Hepatocyte (in vitro differentiated cells): ENCODE measurements at regions not wholly inside any gene's neighbourhood (a gene's known extent, or its start where the extent isn't known, plus 50 kb on each side); places are given as distances from the start of the nearest gene placed in this dataset.

ENCODE experiments used
- DNase-seq: peaks from one replicate; pipeline ENCODE4 v3.0.0-alpha.2; 2016; ENCODE audit warnings: low spot score
- H2AFZ ChIP-seq: fragments of 200-600 bp; sonication (generic); 2 replicates; pipeline ENCODE4 v1.6.0; 2016; ENCODE audit warnings: antibody characterized with exemption, mild to moderate bottlenecking
- H3K27ac ChIP-seq: fragments of 200-600 bp; sonication (generic); 2 replicates; pipeline ENCODE4 v1.5.1; 2016; ENCODE audit warnings: mild to moderate bottlenecking
- H3K27me3 ChIP-seq: fragments of 200-600 bp; sonication (generic); 2 replicates; pipeline ENCODE4 v1.6.1; 2016
- H3K36me3 ChIP-seq: fragments of 200-600 bp; sonication (generic); replicated peaks from 2 replicates; pipeline ENCODE4 v1.5.1; 2016; ENCODE audit warnings: low read depth; ENCODE audit not compliant: insufficient read depth
- H3K4me1 ChIP-seq: fragments of 200-600 bp; sonication (generic); 2 replicates; pipeline ENCODE4 v1.5.1; 2016; ENCODE audit warnings: mild to moderate bottlenecking, moderate library complexity; ENCODE audit not compliant: insufficient read depth
- H3K4me2 ChIP-seq: fragments of 200-600 bp; sonication (generic); 2 replicates; pipeline ENCODE4 v1.6.0; 2016
- H3K4me3 ChIP-seq: fragments of 200-600 bp; sonication (generic); 2 replicates; pipeline ENCODE4 v1.5.1; 2016; ENCODE audit warnings: mild to moderate bottlenecking
- H3K79me2 ChIP-seq: fragments of 200-600 bp; sonication (generic); 2 replicates; pipeline ENCODE4 v1.6.0; 2017; ENCODE audit warnings: mild to moderate bottlenecking
- H3K9me2 ChIP-seq: fragments of 200-600 bp; sonication (generic); replicated peaks from 2 replicates; pipeline ENCODE4 v1.6.0; 2017; ENCODE audit warnings: mild to moderate bottlenecking; ENCODE audit not compliant: insufficient read depth
- H3K9me3 ChIP-seq: fragments of 200-600 bp; sonication (generic); 2 replicates; pipeline ENCODE4 v1.5.1; 2016; ENCODE audit warnings: low read depth, mild to moderate bottlenecking
- H4K20me1 ChIP-seq: fragments of 200-600 bp; sonication (generic); 2 replicates; pipeline ENCODE4 v1.6.0; 2016; ENCODE audit warnings: mild to moderate bottlenecking; ENCODE audit not compliant: insufficient read depth, poor library complexity, severe bottlenecking
- EZH2 ChIP-seq: fragments of 200-600 bp; sonication (generic); IDR thresholded peaks from 2 replicates; pipeline ENCODE4 v1.6.1; 2016; ENCODE audit warnings: antibody characterized with exemption, mild to moderate bottlenecking, borderline replicate concordance
- EZH2phosphoT487 ChIP-seq: fragments of 200-600 bp; sonication (generic); IDR thresholded peaks from one replicate; pipeline ENCODE4 v1.6.1; 2018; ENCODE audit warnings: antibody characterized with exemption, mild to moderate bottlenecking, low read depth, moderate library complexity; ENCODE audit not compliant: unreplicated experiment, severe bottlenecking
- WGBS: methylation state at CpG from one replicate; pipeline ENCODE4 v1.1.6; 2016; ENCODE audit warnings: low lambda C conversion rate; ENCODE audit errors: missing lambda C conversion rate; 5-methylcytosine and 5-hydroxymethylcytosine counted together
- TF ChIP-seq, protein P1 (sequence below): fragments of 200-600 bp; sonication (generic); IDR thresholded peaks from 2 replicates; pipeline ENCODE4 v1.5.1; 2016; ENCODE audit warnings: antibody characterized with exemption, mild to moderate bottlenecking; ENCODE audit not compliant: poor library complexity

DNA sequence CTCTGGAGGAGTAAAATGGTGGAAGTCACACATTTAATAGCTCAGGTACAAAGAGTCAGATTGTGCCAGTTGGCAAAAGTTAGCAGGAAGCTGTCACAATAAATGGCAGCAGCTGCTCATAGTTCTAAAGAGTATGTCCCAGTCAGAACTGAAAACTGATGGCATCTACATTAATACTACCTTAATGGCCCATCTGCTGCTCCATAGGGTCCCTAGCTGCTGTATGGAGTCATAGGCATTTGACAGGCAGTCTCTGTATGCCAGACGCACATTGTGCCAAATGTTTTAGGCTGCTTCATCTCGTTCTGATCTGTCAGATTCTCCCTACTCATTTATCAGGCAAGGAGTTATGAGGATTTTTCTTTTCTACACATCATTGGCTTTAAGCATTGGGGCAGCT lies 515.8 kb upstream of the ARRDC3 start:
- H3K4me3 ChIP-seq, result no peak overlapping the region
- H3K4me1 ChIP-seq, result no peaks in the 10 kb centered on the region
- no peak overlapping the region for H3K27ac ChIP-seq
- H3K36me3 ChIP-seq, result no peaks in the 10 kb centered on the region
- H3K9me2 ChIP-seq, result no peaks in the 10 kb centered on the region
- H3K27me3 ChIP-seq, result no peaks in the 10 kb centered on the region
- DNase-seq, result no peak
- H3K4me2 ChIP-seq, result no peak overlapping the region
- H4K20me1 ChIP-seq, result no peaks in the 10 kb centered on the region
- TF ChIP-seq, protein P1, sequence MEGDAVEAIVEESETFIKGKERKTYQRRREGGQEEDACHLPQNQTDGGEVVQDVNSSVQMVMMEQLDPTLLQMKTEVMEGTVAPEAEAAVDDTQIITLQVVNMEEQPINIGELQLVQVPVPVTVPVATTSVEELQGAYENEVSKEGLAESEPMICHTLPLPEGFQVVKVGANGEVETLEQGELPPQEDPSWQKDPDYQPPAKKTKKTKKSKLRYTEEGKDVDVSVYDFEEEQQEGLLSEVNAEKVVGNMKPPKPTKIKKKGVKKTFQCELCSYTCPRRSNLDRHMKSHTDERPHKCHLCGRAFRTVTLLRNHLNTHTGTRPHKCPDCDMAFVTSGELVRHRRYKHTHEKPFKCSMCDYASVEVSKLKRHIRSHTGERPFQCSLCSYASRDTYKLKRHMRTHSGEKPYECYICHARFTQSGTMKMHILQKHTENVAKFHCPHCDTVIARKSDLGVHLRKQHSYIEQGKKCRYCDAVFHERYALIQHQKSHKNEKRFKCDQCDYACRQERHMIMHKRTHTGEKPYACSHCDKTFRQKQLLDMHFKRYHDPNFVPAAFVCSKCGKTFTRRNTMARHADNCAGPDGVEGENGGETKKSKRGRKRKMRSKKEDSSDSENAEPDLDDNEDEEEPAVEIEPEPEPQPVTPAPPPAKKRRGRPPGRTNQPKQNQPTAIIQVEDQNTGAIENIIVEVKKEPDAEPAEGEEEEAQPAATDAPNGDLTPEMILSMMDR, result no peak
- TF ChIP-seq EZH2phosphoT487 (no peak), EZH2 (no peak)
- no peak overlapping the region for H2AFZ ChIP-seq
- H3K9me3 ChIP-seq, result no peaks in the 10 kb centered on the region
- H3K79me2 ChIP-seq, result no peaks in the 10 kb centered on the region
- 80% methylated on average over 2 of the region's 2 CpGs for WGBS

- no peaks in the 10 kb centered on the region for H4K20me1 ChIP-seq
- H3K27ac ChIP-seq, result no peak overlapping the region
- no peak for TF ChIP-seq EZH2
- no peak for TF ChIP-seq EZH2phosphoT487
- TF ChIP-seq, protein P1, result no peak
- H3K4me3 ChIP-seq, result no peak overlapping the region
- H3K9me2 ChIP-seq, result no peaks in the 10 kb centered on the region
- H3K36me3 ChIP-seq, result no peaks in the 10 kb centered on the region
- no peak overlapping the region for H2AFZ ChIP-seq
- WGBS, result 81% methylated on average over 6 of the region's 6 CpGs
- no peaks in the 10 kb centered on the region for H3K79me2 ChIP-seq
- H3K9me3 ChIP-seq, result no peaks in the 10 kb centered on the region
- H3K27me3 ChIP-seq, result no peaks in the 10 kb centered on the region
- no peak for DNase-seq
- no peak overlapping the region for H3K4me2 ChIP-seq
- no peaks in the 10 kb centered on the region for H3K4me1 ChIP-seq
Measured at GRCh38 chr5:91898019-91898418, 514.9 kb upstream of the ARRDC3 start.

GRCh38 chr5:91888810-91889209 lies 505.7 kb upstream of the ARRDC3 start:
- no peaks in the 10 kb centered on the region for H4K20me1 ChIP-seq
- H3K4me3 ChIP-seq, result no peak overlapping the region
- no peaks in the 10 kb centered on the region for H3K27me3 ChIP-seq
- no peak for DNase-seq
- H3K4me2 ChIP-seq, result no peak overlapping the region
- H3K4me1 ChIP-seq, result no peaks in the 10 kb centered on the region
- no peak overlapping the region for H3K27ac ChIP-seq
- H2AFZ ChIP-seq, result no peak overlapping the region
- no peaks in the 10 kb centered on the region for H3K36me3 ChIP-seq
- H3K9me2 ChIP-seq, result no peaks in the 10 kb centered on the region
- no peaks in the 10 kb centered on the region for H3K9me3 ChIP-seq
- no peak for TF ChIP-seq EZH2
- no peaks in the 10 kb centered on the region for H3K79me2 ChIP-seq
- 100% methylated on average over 1 of the region's 1 CpG for WGBS

- H4K20me1 ChIP-seq, result no peaks in the 10 kb centered on the region
- no peak for TF ChIP-seq EZH2
- TF ChIP-seq, protein P1, result no peak
- TF ChIP-seq EZH2phosphoT487, result no peak
- H3K27me3 ChIP-seq, result no peaks in the 10 kb centered on the region
- no peaks in the 10 kb centered on the region for H3K4me1 ChIP-seq
- no peaks in the 10 kb centered on the region for H3K36me3 ChIP-seq
- H3K9me3 ChIP-seq, result no peaks in the 10 kb centered on the region
- no peak overlapping the region for H2AFZ ChIP-seq
- no peak overlapping the region for H3K4me3 ChIP-seq
- no peak overlapping the region for H3K27ac ChIP-seq
- no peaks in the 10 kb centered on the region for H3K9me2 ChIP-seq
- DNase-seq, result no peak
- WGBS, result 74% methylated on average over 8 of the region's 8 CpGs
- no peak overlapping the region for H3K4me2 ChIP-seq
- no peaks in the 10 kb centered on the region for H3K79me2 ChIP-seq
Measured at GRCh38 chr5:91885291-91886265, 502.5 kb upstream of the ARRDC3 start.
